CMK (cell line): ENCODE measurements at regions not wholly inside any gene's neighbourhood (a gene's known extent, or its start where the extent isn't known, plus 50 kb on each side); places are given as distances from the start of the nearest gene placed in this dataset.
"Not testable (repeated sequence)": the region's sequence is repeated elsewhere in the genome, so short reads cannot be mapped to it uniquely, and the experiment has no call there.

ENCODE experiments used
- DNase-seq: peaks from one replicate; pipeline ENCODE4 v3.0.0-alpha.2; 2010; ENCODE audit warnings: low read depth

- no peak for DNase-seq
Measured at GRCh38 chr4:126850286-126850685, 782.5 kb upstream of the INTU start.

- DNase-seq = no peak
Measured at GRCh38 chr4:126851391-126851790, 781.4 kb upstream of the INTU start.

- DNase-seq = no peak
Measured at GRCh38 chr4:126853715-126854114, 779.0 kb upstream of the INTU start.

GRCh38 chr4:126856906-126857305, 775.9 kb upstream of the INTU start:
- no peak for DNase-seq

- no peak for DNase-seq
Measured at GRCh38 chr4:126859314-126859713, 773.4 kb upstream of the INTU start.

- DNase-seq = no peak
Measured at GRCh38 chr4:126859872-126860271, 772.9 kb upstream of the INTU start.

GRCh38 chr4:126860308-126860707, 772.4 kb upstream of the INTU start:
- no peak for DNase-seq

GRCh38 chr4:126869967-126870366, 762.8 kb upstream of the INTU start:
- DNase-seq = no peak

- no peak for DNase-seq
Measured at GRCh38 chr4:126871810-126872209, 760.9 kb upstream of the INTU start.

GRCh38 chr4:126874533-126874932, 758.2 kb upstream of the INTU start:
- DNase-seq = no peak

GRCh38 chr4:126888968-126889367, 743.8 kb upstream of the INTU start:
- DNase-seq = no peak

GRCh38 chr4:126890383-126890782, 742.4 kb upstream of the INTU start:
- DNase-seq = no peak

GRCh38 chr4:126890994-126891393, 741.8 kb upstream of the INTU start:
- no peak for DNase-seq

- no peak for DNase-seq
Measured at GRCh38 chr4:126894963-126895362, 737.8 kb upstream of the INTU start.

GRCh38 chr4:126895988-126896570, 736.7 kb upstream of the INTU start:
- DNase-seq = no peak

GRCh38 chr4:126897038-126897437, 735.7 kb upstream of the INTU start:
- DNase-seq = no peak

GRCh38 chr4:126898815-126899214, 733.9 kb upstream of the INTU start:
- no peak for DNase-seq

- DNase-seq = no peak
Measured at GRCh38 chr4:126899331-126899801, 733.4 kb upstream of the INTU start.

GRCh38 chr4:126906466-126906865, 726.3 kb upstream of the INTU start:
- no peak for DNase-seq

- no peak for DNase-seq
Measured at GRCh38 chr4:126907389-126907788, 725.4 kb upstream of the INTU start.

- DNase-seq = no peak
Measured at GRCh38 chr4:126916049-126916625, 716.6 kb upstream of the INTU start.

- DNase-seq = no peak
Measured at GRCh38 chr4:126916626-126917140, 716.1 kb upstream of the INTU start.

GRCh38 chr4:126922328-126922938, 710.3 kb upstream of the INTU start:
- not testable (repeated sequence) for DNase-seq

GRCh38 chr4:126924237-126924636, 708.5 kb upstream of the INTU start:
- DNase-seq = no peak
